ENCODE measurements at regions not wholly inside any gene's neighbourhood (a gene's known extent, or its start where the extent isn't known, plus 50 kb on each side); places are given as distances from the start of the nearest gene placed in this dataset.

- CTCF ChIA-PET = no interaction called here
- Histone ChIP-seq H3K27ac (ENCODE audit: low read depth, low read length) (no peak overlapping the region), H2AFZ (ENCODE audit: low read depth, low read length, poor library complexity, severe bottlenecking) (no peak overlapping the region), H3K9ac (ENCODE audit: low read length) (no peak overlapping the region), H3K4me1 (ENCODE audit: control insufficient read depth in 1 of 2, insufficient read depth in 2 of 2, low read length in 2 of 2) (no peaks in the 10 kb centered on the region), H4K20me1 (ENCODE audit: insufficient read depth) (no peaks in the 10 kb centered on the region), H3K4me3 (replicated peaks in 1 of 2; ENCODE audit: low read depth in 1 of 2, low read length in 2 of 2) (no peak overlapping the region), H3K9me2 (ENCODE audit: insufficient read depth) (no peaks in the 10 kb centered on the region), H3K79me2 (ENCODE audit: insufficient read depth, low read length) (no peaks in the 10 kb centered on the region), H3K36me3 (ENCODE audit: control insufficient read depth in 1 of 2, insufficient read depth in 2 of 2, low read length in 2 of 2) (no peaks in the 10 kb centered on the region), H3K27me3 (ENCODE audit: insufficient read depth, low read length) (no peaks in the 10 kb centered on the region), H3K4me2 (ENCODE audit: low read length) (no peak overlapping the region), H3K9me3 (ENCODE audit: control insufficient read depth in 1 of 2, insufficient read depth in 1 of 2, low read depth in 1 of 2, low read length in 2 of 2) (peaks cover 13 to 16% of the 10 kb centered on the region in 2 experiments; a peak in 2 of 4 replicates)
- POLR2A ChIA-PET = no interaction called here
- BruUV-seq (replicated peaks) = no TSS peak
- intact Hi-C loops (cut with micrococcal nuclease) = no loop called here
- no peak for DNase-seq (ENCODE audit: low read depth, low spot score)
- RAD21 ChIA-PET (ENCODE audit: low non-redundant PET in 1 of 2, low total read pairs in 2 of 2, uncharacterized antibody in 2 of 2, unreplicated experiment in 2 of 2) = no interaction called here
- ATAC-seq = no peak
- no peak for TF ChIP-seq ZBTB33 (IDR thresholded peaks at IDR 0.05; ENCODE audit: extremely low read depth, insufficient replicate concordance, low read length)
- TF ChIP-seq POLR2A (IDR thresholded peaks at IDR 0.05; ENCODE audit: borderline replicate concordance, extremely low read depth, insufficient read depth, insufficient read length) = no peak
- no peak for TF ChIP-seq CEBPB (IDR thresholded peaks at IDR 0.05; ENCODE audit: low read depth)
- no peak for TF ChIP-seq ELF1 (IDR thresholded peaks at IDR 0.05; ENCODE audit: borderline replicate concordance, low read depth)
- TF ChIP-seq ZNF274 (IDR thresholded peaks at IDR 0.05; ENCODE audit: low read depth, low read length) = no peak
- TF ChIP-seq RAD21 (IDR thresholded peaks at IDR 0.05; ENCODE audit: low read depth) = no peak
- TF ChIP-seq REST (IDR thresholded peaks at IDR 0.05; ENCODE audit: low read depth) = no peak
- no peak for TF ChIP-seq CBX3 (IDR thresholded peaks at IDR 0.05; ENCODE audit: low read depth)
- TF ChIP-seq SP1 (IDR thresholded peaks at IDR 0.05; ENCODE audit: low read depth) = no peak
- no peak for TF ChIP-seq ATF3 (IDR thresholded peaks at IDR 0.05)
- no peak for TF ChIP-seq SIN3A (IDR thresholded peaks at IDR 0.05; ENCODE audit: low read depth)
Measured at GRCh38 chr2:5190023-5190422, 502.2 kb upstream of the SOX11 start.
